Gastrocnemius medialis (tissue), 4 donors: ENCODE measurements at regions not wholly inside any gene's neighbourhood (a gene's known extent, or its start where the extent isn't known, plus 50 kb on each side); places are given as distances from the start of the nearest gene placed in this dataset.
"Not testable (repeated sequence)": the region's sequence is repeated elsewhere in the genome, so short reads cannot be mapped to it uniquely, and the experiment has no call there.

Source experiments
- ATAC-seq, 2 donors: fragments of 150-250 bp; one replicate each; pipeline ENCODE4 v1.9.1; 2016
- DNase-seq, 2 donors: peaks; one replicate each; pipeline ENCODE4 v3.0.0-alpha.2; 2019
- H3K27ac ChIP-seq, 4 donors: fragments of 200-600 bp; sonication (generic); 1 replicate in 1 of 4; 2 replicates in 3 of 4; pipeline ENCODE4 v1.5.1; 2016 to 2018; ENCODE audit warnings: mild to moderate bottlenecking in 2 of 4, moderate library complexity in 1 of 4
- H3K27me3 ChIP-seq, 3 donors: fragments of 200-600 bp; sonication (generic) in 2 of 3; 1 replicate in 1 of 3; 2 replicates in 2 of 3; pipeline versions ENCODE4 v1.5.1 to v1.6.0; 2016 to 2019; ENCODE audit warnings: mild to moderate bottlenecking in 1 of 3, moderate library complexity in 1 of 3
- H3K36me3 ChIP-seq, 2 donors: fragments of 200-600 bp; sonication (generic) in 1 of 2; one replicate each; pipeline ENCODE4 v1.5.1; 2017 to 2018
- H3K4me1 ChIP-seq, 2 donors: fragments of 200-600 bp; sonication (generic) in 1 of 2; one replicate each; pipeline ENCODE4 v1.5.1; 2016 to 2017; ENCODE audit warnings: mild to moderate bottlenecking in 2 of 2
- H3K4me3 ChIP-seq, 4 donors: fragments of 200-600 bp; sonication (generic) in 3 of 4; 1 replicate in 1 of 4; 2 replicates in 3 of 4; pipeline ENCODE4 v1.5.1; 2016 to 2019; ENCODE audit warnings: mild to moderate bottlenecking in 2 of 4
- H3K9me3 ChIP-seq, 3 donors: fragments of 200-600 bp; sonication (generic) in 2 of 3; 1 replicate in 1 of 3; 2 replicates in 2 of 3; pipeline ENCODE4 v1.5.1; 2016 to 2019
- CTCF ChIP-seq, 5 experiments: fragments of 450-650 bp in 3 of 5; fragments of 200-600 bp in 2 of 5; sonication (generic) in 2 of 5; IDR thresholded peaks in 4 of 5; conservative IDR thresholded peaks in 1 of 5; 1 replicate in 4 of 5; 2 replicates in 1 of 5; pipeline ENCODE4 v1.5.1; 2016 to 2019; ENCODE audit warnings: antibody characterized with exemption in 5 of 5, mild to moderate bottlenecking in 3 of 5, moderate library complexity in 3 of 5
- POLR2A ChIP-seq, 2 donors: fragments of 450-650 bp; IDR thresholded peaks; one replicate each; pipeline ENCODE4 v1.6.1; 2017; ENCODE audit warnings: antibody characterized with exemption in 2 of 2, mild to moderate bottlenecking in 2 of 2, moderate library complexity in 2 of 2
- in situ Hi-C, 4 donors: fragments of 200-750 bp; cut with MboI; loops; one replicate each; pipeline versions ENCODE4 v1.15.0 to v1.8.0; 2017; ENCODE audit warnings: low sequenced_read_pairs in 4 of 4
- intact Hi-C: fragments of 100-400 bp; cut with DNase I; formaldehyde crosslinking; loops from one replicate; pipeline ENCODE4 v1.15.1; 2023; ENCODE audit warnings: low total_unique reads

DNA sequence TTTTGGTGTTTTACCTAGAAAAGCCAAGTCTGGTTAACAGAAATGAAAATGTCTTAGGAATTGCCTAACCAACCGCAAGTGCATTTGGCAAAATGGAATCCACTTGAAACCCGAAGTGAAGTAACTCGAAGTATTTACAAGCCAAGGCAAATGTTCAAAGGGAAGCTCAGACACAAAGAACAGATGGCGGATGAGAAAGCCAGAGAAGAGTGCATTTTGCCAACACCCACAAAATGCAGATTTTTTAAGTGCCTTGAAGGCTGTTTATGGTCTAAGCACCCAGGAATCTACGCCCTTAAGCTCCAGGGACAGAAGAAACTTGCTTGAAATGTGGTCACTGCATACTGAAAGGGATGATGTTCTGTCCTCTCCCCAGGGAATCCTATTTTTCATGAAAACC, 70.0 kb upstream of the TBXT start:
- in situ Hi-C loops (no loop called here), intact Hi-C loops (no loop called here)
- H3K9me3 ChIP-seq: no peaks in the 10 kb centered on the region
- H3K36me3 ChIP-seq: no peaks in the 10 kb centered on the region
- no peak for TF ChIP-seq POLR2A (IDR thresholded peaks at IDR 0.05)
- TF ChIP-seq CTCF (IDR thresholded peaks at IDR 0.05 in 4 of 5, conservative IDR thresholded peaks at IDR 0.05 in 1 of 5): no peak
- ATAC-seq: no peak
- peaks cover 6 to 12% (median 7%) of the 10 kb centered on the region in 3 donors for H3K27me3 ChIP-seq
- H3K4me3 ChIP-seq: no peak overlapping the region
- H3K4me1 ChIP-seq: no peaks in the 10 kb centered on the region
- DNase-seq: no peak
- H3K27ac ChIP-seq: no peak overlapping the region

DNA sequence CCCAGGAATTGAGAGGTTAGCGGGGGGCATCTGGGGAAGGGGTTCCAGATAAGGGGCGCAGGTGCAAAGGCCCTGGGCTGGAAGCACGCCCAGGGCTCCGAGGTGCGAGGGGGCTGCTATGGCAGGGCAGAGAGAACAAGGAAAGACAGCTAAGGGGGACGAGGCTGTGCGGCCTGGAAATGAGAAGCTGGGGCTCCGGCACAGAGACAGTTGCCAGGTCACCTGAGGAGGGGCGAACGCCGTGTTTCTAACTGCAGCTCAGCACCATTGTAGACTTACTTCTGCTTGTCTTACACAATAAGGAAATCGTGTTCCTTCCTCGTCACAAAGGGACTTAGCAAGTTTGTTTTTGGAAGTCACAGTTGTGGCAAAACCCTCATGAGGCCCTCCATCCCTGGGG, 68.9 kb upstream of the TBXT start:
- ATAC-seq (no peak), DNase-seq (no peak)
- Histone ChIP-seq H3K36me3 (no peaks in the 10 kb centered on the region), H3K27ac (no peak overlapping the region), H3K27me3 (peaks cover 6 to 12% (median 7%) of the 10 kb centered on the region in 3 donors), H3K4me3 (no peak overlapping the region), H3K9me3 (no peaks in the 10 kb centered on the region), H3K4me1 (no peaks in the 10 kb centered on the region)
- TF ChIP-seq POLR2A (IDR thresholded peaks at IDR 0.05) (no peak), CTCF (IDR thresholded peaks at IDR 0.05 in 4 of 5, conservative IDR thresholded peaks at IDR 0.05 in 1 of 5) (no peak)
- intact Hi-C loops: no loop called here
- in situ Hi-C loops: no loop called here

DNA sequence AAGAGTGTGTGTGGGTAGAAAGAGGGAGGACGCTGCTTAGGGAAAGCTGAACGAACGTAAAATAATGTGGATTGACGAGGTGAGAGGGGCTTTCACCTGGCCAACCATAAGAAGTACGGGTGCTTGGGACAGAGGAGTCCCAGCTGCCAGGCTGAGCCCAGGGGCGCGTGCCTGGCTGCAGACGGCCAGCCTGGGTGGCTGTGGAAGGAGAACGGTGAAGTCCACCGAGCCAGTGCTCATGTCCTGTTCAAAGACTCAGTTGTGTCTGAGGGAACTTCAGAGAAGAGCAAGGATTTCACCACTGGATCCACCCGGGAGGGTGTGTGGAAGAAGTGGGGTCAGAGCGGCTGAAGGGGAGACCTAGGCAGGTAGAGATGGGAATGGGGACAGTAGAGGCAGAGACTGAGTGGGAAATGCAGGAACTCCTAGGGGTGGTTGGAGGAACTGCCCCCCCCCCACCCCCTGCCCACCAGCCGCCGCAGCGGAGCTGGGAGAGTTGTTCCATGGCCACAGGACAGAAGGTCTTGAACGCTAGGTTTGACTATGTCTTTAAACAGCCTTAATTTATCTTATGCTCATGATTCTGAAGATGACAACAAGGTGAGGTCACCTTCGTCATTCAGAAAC, 68.1 kb upstream of the TBXT start:
- no peak for TF ChIP-seq POLR2A (IDR thresholded peaks at IDR 0.05)
- TF ChIP-seq CTCF (IDR thresholded peaks at IDR 0.05 in 4 of 5, conservative IDR thresholded peaks at IDR 0.05 in 1 of 5): no peak
- Histone ChIP-seq H3K27ac (no peak overlapping the region), H3K36me3 (no peaks in the 10 kb centered on the region), H3K27me3 (peaks cover 6 to 12% (median 7%) of the 10 kb centered on the region in 3 donors), H3K4me1 (no peaks in the 10 kb centered on the region), H3K9me3 (no peaks in the 10 kb centered on the region), H3K4me3 (no peak overlapping the region)
- DNase-seq (no peak), ATAC-seq (no peak)
- intact Hi-C loops: no loop called here
- in situ Hi-C loops: no loop called here

DNA sequence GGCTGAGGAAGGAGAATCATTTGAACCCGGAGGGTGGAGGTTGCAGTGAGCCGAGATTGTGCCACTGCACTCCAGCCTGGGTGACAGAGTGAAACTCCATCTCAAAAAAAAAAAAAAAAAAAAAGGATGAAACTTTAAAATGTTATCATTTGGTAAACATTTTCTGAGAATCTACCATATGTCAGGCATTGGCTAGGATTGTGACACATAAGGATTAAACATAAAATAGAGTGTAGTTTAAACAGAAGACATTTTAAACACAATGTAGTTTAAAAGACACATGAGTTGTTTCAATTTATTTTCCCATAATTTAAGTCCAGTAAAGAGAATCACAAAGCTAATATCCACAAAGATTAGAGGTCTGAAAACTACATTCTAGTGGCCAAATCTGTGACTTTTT, 63.5 kb upstream of the TBXT start:
- H3K27me3 ChIP-seq: peaks cover 0 to 15% (median 3%) of the 10 kb centered on the region in 3 donors
- DNase-seq, in situ Hi-C loops, H3K27ac ChIP-seq, H3K9me3 ChIP-seq, H3K36me3 ChIP-seq, H3K4me3 ChIP-seq, ATAC-seq, intact Hi-C loops, H3K4me1 ChIP-seq: not testable (repeated sequence)

DNA sequence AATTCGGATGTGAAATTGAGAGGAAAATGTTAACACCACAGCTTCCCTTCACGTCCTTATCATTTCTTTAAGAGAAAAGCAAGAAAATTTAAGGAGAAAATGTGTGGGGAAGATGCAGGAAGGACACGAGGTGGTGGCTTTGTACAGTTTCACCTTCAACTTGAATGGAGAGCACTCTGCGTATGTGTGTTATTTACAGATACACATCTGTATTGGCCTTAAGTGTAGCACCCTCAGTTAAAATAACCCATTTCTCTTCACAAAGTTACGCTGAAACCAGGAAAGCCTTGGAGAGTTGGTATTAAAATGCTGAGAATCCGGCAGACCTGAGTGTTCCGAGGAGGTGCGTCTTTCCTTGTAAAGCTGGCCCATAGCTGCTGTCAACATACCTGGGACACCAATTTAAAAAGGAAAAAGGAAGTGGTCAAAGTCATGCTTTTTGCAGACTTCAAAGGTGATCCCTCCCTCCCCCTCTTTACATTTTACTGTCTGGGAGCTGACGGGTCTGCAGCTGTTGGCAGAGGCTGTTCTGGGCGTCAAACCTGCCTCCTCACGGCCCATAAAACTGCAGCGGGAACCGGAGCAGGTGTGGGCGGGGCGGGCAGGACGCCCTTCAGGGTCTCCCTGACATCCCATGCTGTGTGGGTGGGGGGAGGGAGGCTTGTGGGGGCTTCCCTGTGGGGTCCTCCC, 61.3 kb upstream of the TBXT start:
- in situ Hi-C loops: no loop called here
- H3K9me3 ChIP-seq: no peaks in the 10 kb centered on the region

More for the DNA sequence above, 61.3 kb upstream of the TBXT start:
- ATAC-seq (no peak), DNase-seq (no peak)
- H3K27ac ChIP-seq: no peak overlapping the region
- TF ChIP-seq POLR2A (IDR thresholded peaks at IDR 0.05): no peak
- TF ChIP-seq CTCF (IDR thresholded peaks at IDR 0.05 in 4 of 5, conservative IDR thresholded peaks at IDR 0.05 in 1 of 5): no peak
- H3K36me3 ChIP-seq: no peaks in the 10 kb centered on the region
- H3K4me3 ChIP-seq: no peak overlapping the region
- intact Hi-C loops: no loop called here
- peaks cover 0 to 12% (median 0%) of the 10 kb centered on the region in 3 donors for H3K27me3 ChIP-seq
- no peaks in the 10 kb centered on the region for H3K4me1 ChIP-seq
